OCI-LY3 (cell line): ENCODE measurements at regions not wholly inside any gene's neighbourhood (a gene's known extent, or its start where the extent isn't known, plus 50 kb on each side); places are given as distances from the start of the nearest gene placed in this dataset.
"Not testable (repeated sequence)": the region's sequence is repeated elsewhere in the genome, so short reads cannot be mapped to it uniquely, and the experiment has no call there.

Experiments
- H2AFZ ChIP-seq: fragments of 200-600, 300-600 bp; shearing (Covaris generic); 2 replicates; pipeline ENCODE4 v1.6.0; 2014; ENCODE audit warnings: antibody characterized with exemption, low read depth, low read length
- H3K27ac ChIP-seq: fragments of 200-600, 300-600 bp; sonication (generic); 2 replicates; pipeline ENCODE4 v1.5.1; 2014; ENCODE audit warnings: mild to moderate bottlenecking, low read length, moderate library complexity, mixed read lengths
- H3K27me3 ChIP-seq: fragments of 200-600, 300-600 bp; sonication (generic); 2 replicates; pipeline ENCODE4 v1.6.1; 2014; ENCODE audit warnings: low read depth, low read length, mixed read lengths
- H3K36me3 ChIP-seq: fragments of 200-600, 300-600 bp; sonication (generic); replicated peaks from 2 replicates; pipeline ENCODE3; 2014; ENCODE audit warnings: low read depth, low read length, mixed read lengths
- H3K4me1 ChIP-seq: fragments of 300-600, 200-600 bp; sonication (generic); 2 replicates; pipeline ENCODE4 v1.6.1; 2014; ENCODE audit warnings: low read length, mixed read lengths
- H3K4me2 ChIP-seq: fragments of 200-600, 300-600 bp; sonication (generic); 2 replicates; pipeline ENCODE4 v1.6.1; 2014; ENCODE audit warnings: low read length, mixed read lengths
- H3K4me3 ChIP-seq: fragments of 300-600, 200-600 bp; sonication (generic); 2 replicates; pipeline ENCODE4 v1.5.1; 2014; ENCODE audit warnings: antibody characterized with exemption, mild to moderate bottlenecking, low read length, moderate library complexity
- H3K79me2 ChIP-seq: fragments of 300-600, 200-600 bp; shearing (Covaris generic); 2 replicates; pipeline ENCODE4 v1.6.1; 2014; ENCODE audit warnings: mild to moderate bottlenecking, low read length, mixed read lengths
- H3K9ac ChIP-seq: fragments of 300-600, 200-600 bp; shearing (Covaris generic); 2 replicates; pipeline ENCODE4 v1.6.0; 2014; ENCODE audit warnings: mild to moderate bottlenecking, low read length, moderate library complexity
- H3K9me3 ChIP-seq: fragments of 200-600, 300-600 bp; shearing (Covaris generic); 2 replicates; pipeline ENCODE4 v1.6.1; 2014; ENCODE audit warnings: low read length, mixed read lengths; ENCODE audit not compliant: insufficient read depth
- H4K20me1 ChIP-seq: fragments of 200-600, 300-600 bp; sonication (generic); 2 replicates; pipeline ENCODE4 v1.6.1; 2016; ENCODE audit warnings: low read length, mixed read lengths; ENCODE audit not compliant: insufficient read depth
- CTCF ChIP-seq: fragments of 200-600, 300-600 bp; sonication (generic); IDR thresholded peaks from 2 replicates; pipeline ENCODE4 v1.5.1; 2014; ENCODE audit warnings: antibody characterized with exemption, low read length, low read depth
- EZH2phosphoT487 ChIP-seq: fragments of 200-600 bp; shearing (Covaris generic); IDR thresholded peaks from 2 replicates; pipeline ENCODE4 v1.6.1; 2018; ENCODE audit warnings: antibody characterized with exemption, mixed run types, low read depth

GRCh38 chr13:28575200-28575599 is 80.3 kb upstream of the FLT1 start:
- no peaks in the 10 kb centered on the region for H3K36me3 ChIP-seq
- H3K79me2 ChIP-seq, result no peaks in the 10 kb centered on the region
- H3K4me1 ChIP-seq, result peaks cover 27% of the 10 kb centered on the region
- peak overlapping the region; percentile 46 for H3K4me2 ChIP-seq
- no peaks in the 10 kb centered on the region for H3K27me3 ChIP-seq
- peak overlapping the region; percentile 22; the same call in 1 of the 2 replicates for H3K9ac ChIP-seq
- peak overlapping the region; percentile 31 for H3K27ac ChIP-seq
- no peaks in the 10 kb centered on the region for H3K9me3 ChIP-seq
- TF ChIP-seq EZH2phosphoT487, result no peak
- no peak for TF ChIP-seq CTCF
- no peaks in the 10 kb centered on the region for H4K20me1 ChIP-seq
- peak overlapping the region; percentile 24 for H3K4me3 ChIP-seq
- peak overlapping the region; percentile 50 for H2AFZ ChIP-seq

GRCh38 chr13:28574617-28575142 is 79.8 kb upstream of the FLT1 start:
- Histone ChIP-seq H3K4me1 (peaks cover 27% of the 10 kb centered on the region), H3K36me3 (no peaks in the 10 kb centered on the region), H3K27me3 (no peaks in the 10 kb centered on the region), H2AFZ (peak overlapping the region; percentile 50), H3K9ac (peak overlapping the region; percentile 22; the same call in 1 of the 2 replicates), H4K20me1 (no peaks in the 10 kb centered on the region), H3K79me2 (no peaks in the 10 kb centered on the region), H3K4me2 (peak overlapping the region; percentile 46), H3K27ac (peak overlapping the region; percentile 31), H3K4me3 (peak overlapping the region; percentile 24), H3K9me3 (no peaks in the 10 kb centered on the region)
- TF ChIP-seq CTCF, result no peak
- TF ChIP-seq EZH2phosphoT487, result no peak

GRCh38 chr13:28573595-28574373 is 78.9 kb upstream of the FLT1 start:
- Histone ChIP-seq H3K4me3 (no peak overlapping the region), H3K36me3 (no peaks in the 10 kb centered on the region), H4K20me1 (no peaks in the 10 kb centered on the region), H3K4me2 (no peak overlapping the region), H3K9me3 (no peaks in the 10 kb centered on the region), H2AFZ (no peak overlapping the region), H3K27me3 (no peaks in the 10 kb centered on the region), H3K79me2 (no peaks in the 10 kb centered on the region), H3K4me1 (peaks cover 28% of the 10 kb centered on the region), H3K27ac (no peak overlapping the region), H3K9ac (no peak overlapping the region)
- TF ChIP-seq CTCF (no peak), EZH2phosphoT487 (no peak)

GRCh38 chr13:28572871-28573270 is 77.9 kb upstream of the FLT1 start:
- Histone ChIP-seq H4K20me1 (no peaks in the 10 kb centered on the region), H3K79me2 (no peaks in the 10 kb centered on the region), H3K9me3 (no peaks in the 10 kb centered on the region), H2AFZ (no peak overlapping the region), H3K4me1 (peaks cover 36% of the 10 kb centered on the region), H3K4me3 (no peak overlapping the region), H3K27ac (no peak overlapping the region), H3K9ac (no peak overlapping the region), H3K36me3 (no peaks in the 10 kb centered on the region), H3K27me3 (no peaks in the 10 kb centered on the region), H3K4me2 (no peak overlapping the region)
- TF ChIP-seq CTCF (no peak), EZH2phosphoT487 (no peak)

- not testable (repeated sequence) for H3K4me3 ChIP-seq, H2AFZ ChIP-seq, H3K9ac ChIP-seq, H3K79me2 ChIP-seq, H3K4me2 ChIP-seq, H3K36me3 ChIP-seq, H3K27me3 ChIP-seq, H3K9me3 ChIP-seq, H3K27ac ChIP-seq, H4K20me1 ChIP-seq
- peaks cover 22% of the 10 kb centered on the region for H3K4me1 ChIP-seq
Observed at GRCh38 chr13:28570356-28570755, 75.4 kb upstream of the FLT1 start.
